ENCODE measurements at regions not wholly inside any gene's neighbourhood (a gene's known extent, or its start where the extent isn't known, plus 50 kb on each side); places are given as distances from the start of the nearest gene placed in this dataset.

DNA sequence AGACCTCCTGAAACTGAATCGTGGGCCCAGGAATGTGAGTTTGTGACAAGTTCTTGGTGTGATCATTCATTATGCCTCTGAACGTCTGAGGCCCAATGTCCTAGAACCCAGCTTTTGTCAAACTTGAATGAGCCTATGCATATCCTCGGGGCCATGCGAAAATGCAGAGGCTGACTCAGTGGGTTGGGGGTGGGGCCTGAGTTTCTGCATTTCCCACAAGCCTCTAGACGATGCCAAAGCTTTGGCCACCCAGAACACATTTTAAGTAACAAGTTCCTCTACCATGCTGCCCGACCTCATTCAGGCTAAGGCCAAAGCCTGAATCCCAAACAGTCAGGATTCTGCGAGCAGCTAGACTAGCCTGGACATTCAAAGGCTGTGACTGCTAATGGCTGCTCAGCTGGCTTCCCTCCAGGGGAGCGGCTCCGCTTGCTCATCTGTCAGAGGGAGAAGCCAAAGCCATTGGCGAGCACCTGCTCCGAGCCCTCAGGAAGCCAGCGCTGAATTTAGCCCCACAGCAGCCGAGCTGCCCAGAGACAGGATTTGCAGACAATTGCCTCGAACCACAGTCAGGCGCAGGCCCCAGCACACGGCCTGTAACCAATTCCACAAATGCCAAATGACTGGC lies 177.5 kb downstream of the ZDHHC21 start (continued):
- TF ChIP-seq, protein P1, sequence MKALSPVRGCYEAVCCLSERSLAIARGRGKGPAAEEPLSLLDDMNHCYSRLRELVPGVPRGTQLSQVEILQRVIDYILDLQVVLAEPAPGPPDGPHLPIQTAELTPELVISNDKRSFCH (CRISPR knock-in tag; IDR thresholded peaks at IDR 0.05) = no peak
- TF ChIP-seq, protein P1 (tag; IDR thresholded peaks at IDR 0.05) = 0 out of 2 replicates have a peak, but pooled peaks have one; percentile 19
- TF ChIP-seq GABPB1 (CRISPR knock-in tag; IDR thresholded peaks at IDR 0.05) = no peak
- TF ChIP-seq, protein P2, sequence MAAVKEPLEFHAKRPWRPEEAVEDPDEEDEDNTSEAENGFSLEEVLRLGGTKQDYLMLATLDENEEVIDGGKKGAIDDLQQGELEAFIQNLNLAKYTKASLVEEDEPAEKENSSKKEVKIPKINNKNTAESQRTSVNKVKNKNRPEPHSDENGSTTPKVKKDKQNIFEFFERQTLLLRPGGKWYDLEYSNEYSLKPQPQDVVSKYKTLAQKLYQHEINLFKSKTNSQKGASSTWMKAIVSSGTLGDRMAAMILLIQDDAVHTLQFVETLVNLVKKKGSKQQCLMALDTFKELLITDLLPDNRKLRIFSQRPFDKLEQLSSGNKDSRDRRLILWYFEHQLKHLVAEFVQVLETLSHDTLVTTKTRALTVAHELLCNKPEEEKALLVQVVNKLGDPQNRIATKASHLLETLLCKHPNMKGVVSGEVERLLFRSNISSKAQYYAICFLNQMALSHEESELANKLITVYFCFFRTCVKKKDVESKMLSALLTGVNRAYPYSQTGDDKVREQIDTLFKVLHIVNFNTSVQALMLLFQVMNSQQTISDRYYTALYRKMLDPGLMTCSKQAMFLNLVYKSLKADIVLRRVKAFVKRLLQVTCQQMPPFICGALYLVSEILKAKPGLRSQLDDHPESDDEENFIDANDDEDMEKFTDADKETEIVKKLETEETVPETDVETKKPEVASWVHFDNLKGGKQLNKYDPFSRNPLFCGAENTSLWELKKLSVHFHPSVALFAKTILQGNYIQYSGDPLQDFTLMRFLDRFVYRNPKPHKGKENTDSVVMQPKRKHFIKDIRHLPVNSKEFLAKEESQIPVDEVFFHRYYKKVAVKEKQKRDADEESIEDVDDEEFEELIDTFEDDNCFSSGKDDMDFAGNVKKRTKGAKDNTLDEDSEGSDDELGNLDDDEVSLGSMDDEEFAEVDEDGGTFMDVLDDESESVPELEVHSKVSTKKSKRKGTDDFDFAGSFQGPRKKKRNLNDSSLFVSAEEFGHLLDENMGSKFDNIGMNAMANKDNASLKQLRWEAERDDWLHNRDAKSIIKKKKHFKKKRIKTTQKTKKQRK (IDR thresholded peaks at IDR 0.05; ENCODE audit: borderline replicate concordance, low read depth, low read length) = no peak
- TF ChIP-seq NR4A1 (CRISPR knock-in tag; IDR thresholded peaks at IDR 0.05) = no peak
- TF ChIP-seq NR4A1 (tag; IDR thresholded peaks at IDR 0.05) = 0 out of 2 replicates have a peak, but pooled peaks have one; percentile 21
- TF ChIP-seq, protein P3, sequence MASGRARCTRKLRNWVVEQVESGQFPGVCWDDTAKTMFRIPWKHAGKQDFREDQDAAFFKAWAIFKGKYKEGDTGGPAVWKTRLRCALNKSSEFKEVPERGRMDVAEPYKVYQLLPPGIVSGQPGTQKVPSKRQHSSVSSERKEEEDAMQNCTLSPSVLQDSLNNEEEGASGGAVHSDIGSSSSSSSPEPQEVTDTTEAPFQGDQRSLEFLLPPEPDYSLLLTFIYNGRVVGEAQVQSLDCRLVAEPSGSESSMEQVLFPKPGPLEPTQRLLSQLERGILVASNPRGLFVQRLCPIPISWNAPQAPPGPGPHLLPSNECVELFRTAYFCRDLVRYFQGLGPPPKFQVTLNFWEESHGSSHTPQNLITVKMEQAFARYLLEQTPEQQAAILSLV (tag; IDR thresholded peaks at IDR 0.05) = no peak
- no peak for TF ChIP-seq THRAP3 (IDR thresholded peaks at IDR 0.05; ENCODE audit: borderline replicate concordance)
- TF ChIP-seq POLR2H (tag; IDR thresholded peaks at IDR 0.05; ENCODE audit: low read depth) = no peak
- TF ChIP-seq, protein P4, sequence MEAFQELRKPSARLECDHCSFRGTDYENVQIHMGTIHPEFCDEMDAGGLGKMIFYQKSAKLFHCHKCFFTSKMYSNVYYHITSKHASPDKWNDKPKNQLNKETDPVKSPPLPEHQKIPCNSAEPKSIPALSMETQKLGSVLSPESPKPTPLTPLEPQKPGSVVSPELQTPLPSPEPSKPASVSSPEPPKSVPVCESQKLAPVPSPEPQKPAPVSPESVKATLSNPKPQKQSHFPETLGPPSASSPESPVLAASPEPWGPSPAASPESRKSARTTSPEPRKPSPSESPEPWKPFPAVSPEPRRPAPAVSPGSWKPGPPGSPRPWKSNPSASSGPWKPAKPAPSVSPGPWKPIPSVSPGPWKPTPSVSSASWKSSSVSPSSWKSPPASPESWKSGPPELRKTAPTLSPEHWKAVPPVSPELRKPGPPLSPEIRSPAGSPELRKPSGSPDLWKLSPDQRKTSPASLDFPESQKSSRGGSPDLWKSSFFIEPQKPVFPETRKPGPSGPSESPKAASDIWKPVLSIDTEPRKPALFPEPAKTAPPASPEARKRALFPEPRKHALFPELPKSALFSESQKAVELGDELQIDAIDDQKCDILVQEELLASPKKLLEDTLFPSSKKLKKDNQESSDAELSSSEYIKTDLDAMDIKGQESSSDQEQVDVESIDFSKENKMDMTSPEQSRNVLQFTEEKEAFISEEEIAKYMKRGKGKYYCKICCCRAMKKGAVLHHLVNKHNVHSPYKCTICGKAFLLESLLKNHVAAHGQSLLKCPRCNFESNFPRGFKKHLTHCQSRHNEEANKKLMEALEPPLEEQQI (IDR thresholded peaks at IDR 0.05) = no peak
- no peak for TF ChIP-seq RBM22 (IDR thresholded peaks at IDR 0.05; ENCODE audit: low read depth, low read length, poor library complexity, severe bottlenecking)
- TF ChIP-seq, protein P5, sequence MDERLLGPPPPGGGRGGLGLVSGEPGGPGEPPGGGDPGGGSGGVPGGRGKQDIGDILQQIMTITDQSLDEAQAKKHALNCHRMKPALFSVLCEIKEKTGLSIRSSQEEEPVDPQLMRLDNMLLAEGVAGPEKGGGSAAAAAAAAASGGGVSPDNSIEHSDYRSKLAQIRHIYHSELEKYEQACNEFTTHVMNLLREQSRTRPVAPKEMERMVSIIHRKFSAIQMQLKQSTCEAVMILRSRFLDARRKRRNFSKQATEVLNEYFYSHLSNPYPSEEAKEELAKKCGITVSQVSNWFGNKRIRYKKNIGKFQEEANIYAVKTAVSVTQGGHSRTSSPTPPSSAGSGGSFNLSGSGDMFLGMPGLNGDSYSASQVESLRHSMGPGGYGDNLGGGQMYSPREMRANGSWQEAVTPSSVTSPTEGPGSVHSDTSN (CRISPR knock-in tag; IDR thresholded peaks at IDR 0.05; ENCODE audit: low read depth) = no peak
- TF ChIP-seq, protein P5 (tag; conservative IDR thresholded peaks at IDR 0.05; ENCODE audit: low read depth) = no peak
- TF ChIP-seq, protein P6, sequence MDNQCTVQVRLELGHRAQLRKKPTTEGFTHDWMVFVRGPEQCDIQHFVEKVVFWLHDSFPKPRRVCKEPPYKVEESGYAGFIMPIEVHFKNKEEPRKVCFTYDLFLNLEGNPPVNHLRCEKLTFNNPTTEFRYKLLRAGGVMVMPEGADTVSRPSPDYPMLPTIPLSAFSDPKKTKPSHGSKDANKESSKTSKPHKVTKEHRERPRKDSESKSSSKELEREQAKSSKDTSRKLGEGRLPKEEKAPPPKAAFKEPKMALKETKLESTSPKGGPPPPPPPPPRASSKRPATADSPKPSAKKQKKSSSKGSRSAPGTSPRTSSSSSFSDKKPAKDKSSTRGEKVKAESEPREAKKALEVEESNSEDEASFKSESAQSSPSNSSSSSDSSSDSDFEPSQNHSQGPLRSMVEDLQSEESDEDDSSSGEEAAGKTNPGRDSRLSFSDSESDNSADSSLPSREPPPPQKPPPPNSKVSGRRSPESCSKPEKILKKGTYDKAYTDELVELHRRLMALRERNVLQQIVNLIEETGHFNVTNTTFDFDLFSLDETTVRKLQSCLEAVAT (IDR thresholded peaks at IDR 0.05) = peak in 1 of 2 experiments; percentile 92; a peak in 2 of 4 replicates
- TF ChIP-seq ZNF584 (CRISPR knock-in tag; IDR thresholded peaks at IDR 0.05; ENCODE audit: low read depth) = no peak

All from K562 (cell line).